ENCODE measurements at regions not wholly inside any gene's neighbourhood (a gene's known extent, or its start where the extent isn't known, plus 50 kb on each side); places are given as distances from the start of the nearest gene placed in this dataset.

DNA sequence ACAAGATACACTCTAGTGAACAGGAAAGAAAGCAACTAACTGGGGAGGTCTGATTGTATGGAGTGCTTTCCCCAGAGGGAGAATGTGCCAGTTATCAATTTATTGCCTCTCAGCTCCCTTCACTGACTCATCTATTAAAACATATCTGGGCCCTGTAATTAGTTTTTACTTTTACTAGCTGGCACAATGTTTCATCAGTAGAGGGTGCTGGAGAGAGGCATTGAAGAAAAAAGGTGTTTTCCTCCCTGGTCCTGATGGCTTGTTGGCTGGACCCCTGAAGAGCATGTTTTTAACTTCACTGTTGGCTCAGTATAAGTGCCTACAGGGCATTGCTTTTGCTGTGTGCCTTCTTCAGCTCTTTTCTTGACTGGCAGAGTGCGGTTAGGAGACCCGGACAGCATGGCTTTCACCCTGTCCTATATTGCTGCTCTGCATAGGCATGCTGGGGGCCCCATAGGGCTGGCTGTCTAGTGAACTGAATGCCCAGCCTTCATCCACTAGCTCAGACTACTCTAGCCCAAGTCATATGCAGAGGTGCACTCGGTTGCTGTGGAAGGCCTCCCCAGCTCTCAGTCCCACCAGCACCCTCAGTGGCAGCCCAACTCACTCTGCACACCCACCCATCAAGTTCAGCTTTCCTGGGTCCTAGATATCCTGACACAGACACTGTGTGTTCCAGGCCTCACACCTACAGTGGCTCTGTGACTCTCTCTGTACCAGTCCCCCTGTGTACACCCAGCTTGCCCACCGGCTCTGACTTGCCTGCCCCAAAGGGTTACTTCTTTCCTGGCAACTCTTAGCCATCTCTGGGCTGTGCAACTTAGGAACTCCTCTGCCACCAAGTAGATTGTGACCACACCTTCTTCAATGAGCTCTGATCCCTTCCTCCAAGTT lies 62.3 kb upstream of the ACYP2 start:
- TF ChIP-seq YY1 (IDR thresholded peaks at IDR 0.05; ENCODE audit: low read depth, low read length) = no peak
- no peak for TF ChIP-seq GATAD2B (conservative IDR thresholded peaks at IDR 0.05; ENCODE audit: low read depth)
- no peak for TF ChIP-seq KAT2A (conservative IDR thresholded peaks at IDR 0.05; ENCODE audit: control insufficient read depth, low read depth, low read length)
- peak; percentile 69 for TF ChIP-seq RAD21 (IDR thresholded peaks at IDR 0.05; ENCODE audit: insufficient read depth, low read depth, low read length)
- no peak for TF ChIP-seq IRF4 (IDR thresholded peaks at IDR 0.05; ENCODE audit: low read depth, low read length)
- no peak for TF ChIP-seq IKZF2 (IDR thresholded peaks at IDR 0.05)
- TF ChIP-seq ZNF622 (IDR thresholded peaks at IDR 0.05) = no peak
- no peak for TF ChIP-seq ZNF24 (IDR thresholded peaks at IDR 0.05)
- TF ChIP-seq HDGF (IDR thresholded peaks at IDR 0.05) = no peak
- TF ChIP-seq, protein P1, sequence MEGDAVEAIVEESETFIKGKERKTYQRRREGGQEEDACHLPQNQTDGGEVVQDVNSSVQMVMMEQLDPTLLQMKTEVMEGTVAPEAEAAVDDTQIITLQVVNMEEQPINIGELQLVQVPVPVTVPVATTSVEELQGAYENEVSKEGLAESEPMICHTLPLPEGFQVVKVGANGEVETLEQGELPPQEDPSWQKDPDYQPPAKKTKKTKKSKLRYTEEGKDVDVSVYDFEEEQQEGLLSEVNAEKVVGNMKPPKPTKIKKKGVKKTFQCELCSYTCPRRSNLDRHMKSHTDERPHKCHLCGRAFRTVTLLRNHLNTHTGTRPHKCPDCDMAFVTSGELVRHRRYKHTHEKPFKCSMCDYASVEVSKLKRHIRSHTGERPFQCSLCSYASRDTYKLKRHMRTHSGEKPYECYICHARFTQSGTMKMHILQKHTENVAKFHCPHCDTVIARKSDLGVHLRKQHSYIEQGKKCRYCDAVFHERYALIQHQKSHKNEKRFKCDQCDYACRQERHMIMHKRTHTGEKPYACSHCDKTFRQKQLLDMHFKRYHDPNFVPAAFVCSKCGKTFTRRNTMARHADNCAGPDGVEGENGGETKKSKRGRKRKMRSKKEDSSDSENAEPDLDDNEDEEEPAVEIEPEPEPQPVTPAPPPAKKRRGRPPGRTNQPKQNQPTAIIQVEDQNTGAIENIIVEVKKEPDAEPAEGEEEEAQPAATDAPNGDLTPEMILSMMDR (IDR thresholded peaks at IDR 0.05 in 2 of 3, conservative IDR thresholded peaks at IDR 0.05 in 1 of 3; ENCODE audit: control insufficient read depth in 2 of 3, extremely low read depth in 1 of 3, insufficient read depth in 1 of 3, low read depth in 3 of 3, low read length in 3 of 3) = peak; percentile 35 to 48 (median 37); a peak in 4 of 6 replicates
- no peak for TF ChIP-seq CHD1 (IDR thresholded peaks at IDR 0.05; ENCODE audit: low read depth, low read length)
- WGBS (ENCODE audit: insufficient coverage, insufficient replicate concordance, low lambda C conversion rate, missing lambda C conversion rate) = 77% methylated on average over 4 of the region's 4 CpGs
- DNase-seq (ENCODE audit: low read depth, low spot score) (no peak), ATAC-seq (peak; percentile 65), FAIRE-seq (no peak)
- Histone ChIP-seq H2AFZ (ENCODE audit: control insufficient read depth, low read depth, low read length) (no peak overlapping the region), H3K4me1 (ENCODE audit: control insufficient read depth, insufficient read depth, low read length) (peaks cover 22% of the 10 kb centered on the region), H4K20me1 (ENCODE audit: control insufficient read depth, insufficient read depth) (no peaks in the 10 kb centered on the region), H3K4me2 (ENCODE audit: control insufficient read depth, insufficient read depth) (peak overlapping the region; percentile 60), H3K27me3 (replicated peaks in 1 of 2; ENCODE audit: control insufficient read depth in 2 of 2, insufficient read depth in 2 of 2, low read length in 1 of 2) (no peaks in the 10 kb centered on the region), H3K4me3 (0 out of 2 replicates have a peak overlapping the region, but pooled peaks have one; percentile 43), H3K36me3 (ENCODE audit: control insufficient read depth in 2 of 2, insufficient read depth in 2 of 2, low read length in 1 of 2) (no peaks in the 10 kb centered on the region), H3K27ac (ENCODE audit: control insufficient read depth, insufficient read depth) (peak overlapping the region; percentile 50), H3K9me3 (replicated peaks; ENCODE audit: control insufficient read depth, insufficient read depth, low read length) (no peaks in the 10 kb centered on the region), H3K9ac (ENCODE audit: control insufficient read depth, insufficient read depth, low read length) (no peak overlapping the region), H3K79me2 (ENCODE audit: control insufficient read depth, insufficient read depth, low read length) (no peaks in the 10 kb centered on the region)
- no TSS peak for BruUV-seq (replicated peaks)
- ChIA-PET SMC1A (ENCODE audit: uncharacterized antibody, unreplicated experiment) (interaction anchor here (0.6 to 2.9 kb wide), 21 partner anchors 9 to 1976 kb away, joined by 3 to 17 read pairs (median 4); partner anchors contain the start of gene PSME4), RAD21 (ENCODE audit: unreplicated experiment) (interaction anchor here (0.6 to 2.4 kb wide), 8 partner anchors 29 to 651 kb away, joined by 3 to 11 read pairs (median 3); no protein-coding TSS in a partner anchor), POLR2A (interaction anchor here (1.4 kb wide), 1 partner anchor 83 kb away, joined by 3 read pairs; no protein-coding TSS in a partner anchor), CTCF (interaction anchor here (0.5 to 2.5 kb wide), 25 partner anchors 8 to 786 kb away, joined by 3 to 14 read pairs (median 4); no protein-coding TSS in a partner anchor)
- intact Hi-C loops (cut with micrococcal nuclease; ENCODE audit: unreplicated experiment) (loop anchor here (5.0 kb wide), 1 partner anchor 449 kb away; no protein-coding TSS in a partner anchor), in situ Hi-C loops (cut with MboI) (no loop called here)
